GM18868 (cell line): ENCODE measurements at regions not wholly inside any gene's neighbourhood (a gene's known extent, or its start where the extent isn't known, plus 50 kb on each side); places are given as distances from the start of the nearest gene placed in this dataset.
"Not testable (repeated sequence)": the region's sequence is repeated elsewhere in the genome, so short reads cannot be mapped to it uniquely, and the experiment has no call there.

Experiments
- ATAC-seq: cut with Tn5 transposase; IDR thresholded peaks from one replicate; pipeline ENCODE4 v1.9.1; 2021; ENCODE audit warnings: mild to moderate bottlenecking, moderate library complexity; ENCODE audit not compliant: unreplicated experiment

DNA sequence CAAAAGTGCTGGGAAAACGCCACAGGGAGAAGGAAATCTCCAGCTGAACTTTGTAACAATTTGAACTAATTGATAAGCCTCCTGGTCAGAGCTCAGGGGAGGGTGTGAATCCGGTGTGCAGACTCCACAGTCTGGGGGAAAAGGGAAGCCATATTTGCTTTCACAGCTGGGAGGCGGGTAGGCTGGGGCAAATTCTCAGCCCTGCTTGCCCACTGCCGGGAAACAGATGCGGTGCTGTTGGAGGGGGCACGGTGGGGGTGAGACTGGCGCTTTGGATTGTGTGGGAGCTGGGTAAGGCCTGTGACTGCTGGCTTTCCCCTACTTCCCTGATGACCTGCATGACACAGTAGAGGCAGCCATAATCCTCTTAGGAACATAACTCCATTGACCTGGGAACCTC, 134.8 kb downstream of the ADCYAP1 start:
- no peak for ATAC-seq

GRCh38 chr18:1043039-1043438, 138.4 kb downstream of the ADCYAP1 start:
- ATAC-seq = not testable (repeated sequence)

GRCh38 chr18:1045658-1046057, 141.0 kb downstream of the ADCYAP1 start:
- ATAC-seq = no peak

GRCh38 chr18:1047406-1047805, 142.7 kb downstream of the ADCYAP1 start:
- no peak for ATAC-seq

DNA sequence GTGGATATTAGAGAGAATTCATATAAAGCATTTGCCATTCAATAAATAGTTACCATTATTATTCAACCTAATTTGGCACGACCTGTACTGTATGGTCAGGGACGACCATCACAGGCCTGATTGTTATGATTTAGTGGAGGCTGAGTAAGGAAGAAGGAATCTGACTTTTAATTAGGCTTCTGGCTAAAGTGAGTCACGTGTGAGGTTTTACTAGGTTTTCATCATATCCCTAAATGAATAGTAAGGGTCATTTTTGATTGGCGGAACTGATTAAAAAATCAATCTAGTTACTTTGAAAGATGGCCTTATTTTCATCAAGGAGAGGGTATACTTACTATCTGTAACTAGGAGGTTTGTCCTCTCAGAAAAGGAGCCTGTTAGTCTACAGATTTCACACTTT, 143.4 kb downstream of the ADCYAP1 start:
- no peak for ATAC-seq

DNA sequence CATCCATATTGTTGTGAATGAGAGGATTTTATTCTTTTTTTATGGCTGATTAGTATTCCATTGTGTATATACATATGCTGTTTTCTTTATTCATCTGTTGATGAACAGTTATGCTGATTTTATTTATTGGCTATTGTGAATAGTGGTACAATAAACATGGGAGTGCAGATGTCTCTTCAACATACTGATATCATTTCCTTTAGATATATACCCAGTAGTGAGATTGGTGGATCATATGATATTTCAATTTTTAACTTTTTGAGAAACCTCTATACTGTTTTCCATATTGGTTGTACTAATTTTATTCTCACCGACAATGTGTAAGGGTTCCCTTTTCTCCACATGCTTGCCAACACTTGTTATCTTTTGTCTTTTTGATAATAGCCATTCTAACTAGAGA, 144.5 kb downstream of the ADCYAP1 start:
- no peak for ATAC-seq

- no peak for ATAC-seq
Observed at GRCh38 chr18:1050012-1050657, 145.5 kb downstream of the ADCYAP1 start.

GRCh38 chr18:1052301-1052700, 147.6 kb downstream of the ADCYAP1 start:
- ATAC-seq = no peak

- no peak for ATAC-seq
Observed at GRCh38 chr18:1053331-1054315, 149.0 kb downstream of the ADCYAP1 start.

DNA sequence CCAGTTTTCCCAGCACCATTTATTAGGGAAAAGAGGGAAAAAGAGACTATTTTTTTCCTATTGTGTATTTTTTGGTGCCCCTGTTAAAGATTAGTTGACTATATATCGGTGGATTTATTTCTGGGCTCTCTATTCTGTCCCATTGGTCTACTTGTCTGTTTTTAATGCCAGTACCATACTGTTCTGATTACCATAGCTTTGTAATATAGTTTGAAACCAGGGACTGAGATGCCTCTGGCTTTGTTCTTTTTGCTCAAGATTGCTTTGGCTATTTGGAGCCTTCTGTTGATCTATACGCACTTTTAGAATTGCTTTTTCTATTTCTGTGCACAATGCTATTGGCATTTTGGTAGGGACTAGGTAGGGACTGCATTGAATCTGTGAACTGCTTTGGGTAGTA, 151.7 kb downstream of the ADCYAP1 start:
- no peak for ATAC-seq

DNA sequence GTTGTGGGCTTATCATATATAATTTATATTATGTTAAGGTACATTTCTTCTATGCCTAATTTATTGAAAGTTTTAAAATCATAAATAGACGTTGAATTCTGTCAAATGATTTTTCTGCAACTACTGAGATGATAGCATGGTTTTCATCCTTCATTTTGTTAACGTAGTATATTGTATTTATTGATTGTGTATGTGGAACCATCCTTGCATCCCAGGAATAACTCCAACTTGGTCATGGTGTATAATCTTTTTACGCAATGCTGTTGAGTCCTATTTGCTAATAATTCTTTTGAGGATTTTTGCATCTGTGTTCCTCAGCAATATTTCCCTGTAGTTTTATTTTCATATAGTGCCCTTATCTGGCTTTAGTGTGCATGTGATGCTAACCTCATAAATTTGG, 152.7 kb downstream of the ADCYAP1 start:
- ATAC-seq = no peak

DNA sequence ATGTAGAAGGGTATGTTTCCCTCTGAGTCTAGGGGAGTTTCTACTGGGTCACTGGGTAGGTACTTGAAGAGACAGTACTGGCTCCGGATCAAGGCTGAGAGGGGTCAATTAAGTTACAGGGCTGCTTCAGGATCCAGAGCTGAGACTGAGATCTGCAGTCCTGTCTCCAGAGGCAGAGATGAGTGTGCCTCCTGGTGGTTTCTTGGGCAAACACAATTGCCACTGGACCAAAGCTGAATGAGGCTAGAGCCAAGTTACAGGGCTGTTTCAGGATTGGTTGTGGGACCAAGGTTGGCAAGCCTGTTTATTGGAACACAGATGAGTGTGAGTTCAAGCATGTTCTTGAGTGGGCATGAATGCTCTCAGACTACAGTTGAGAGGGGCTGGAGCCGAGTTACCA, 157.9 kb downstream of the ADCYAP1 start:
- ATAC-seq = no peak

DNA sequence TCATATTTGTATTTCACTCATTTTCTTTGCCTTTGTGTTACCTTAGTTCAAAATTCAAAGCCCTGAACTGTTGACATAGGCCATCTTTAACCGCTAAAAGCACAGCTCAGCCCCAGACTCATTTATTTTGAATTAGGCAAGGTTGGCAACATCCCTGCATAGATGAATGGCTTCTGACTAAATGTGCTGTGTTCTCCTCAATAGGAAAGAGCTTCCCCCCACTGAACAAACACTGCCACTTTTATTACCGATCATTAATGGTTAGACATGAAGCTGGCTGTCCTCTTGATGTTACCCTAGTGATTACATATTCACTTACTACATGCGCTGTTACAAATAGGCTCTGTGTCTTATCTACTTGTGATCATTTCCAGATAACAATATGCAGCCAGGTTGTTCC, 170.7 kb downstream of the ADCYAP1 start:
- ATAC-seq = no peak

- ATAC-seq = no peak
Observed at GRCh38 chr18:1075876-1076275, 171.2 kb downstream of the ADCYAP1 start.

- ATAC-seq = no peak
Observed at GRCh38 chr18:1078301-1078700, 173.6 kb downstream of the ADCYAP1 start.

GRCh38 chr18:1083675-1084074, 179.0 kb downstream of the ADCYAP1 start:
- ATAC-seq = not testable (repeated sequence)

DNA sequence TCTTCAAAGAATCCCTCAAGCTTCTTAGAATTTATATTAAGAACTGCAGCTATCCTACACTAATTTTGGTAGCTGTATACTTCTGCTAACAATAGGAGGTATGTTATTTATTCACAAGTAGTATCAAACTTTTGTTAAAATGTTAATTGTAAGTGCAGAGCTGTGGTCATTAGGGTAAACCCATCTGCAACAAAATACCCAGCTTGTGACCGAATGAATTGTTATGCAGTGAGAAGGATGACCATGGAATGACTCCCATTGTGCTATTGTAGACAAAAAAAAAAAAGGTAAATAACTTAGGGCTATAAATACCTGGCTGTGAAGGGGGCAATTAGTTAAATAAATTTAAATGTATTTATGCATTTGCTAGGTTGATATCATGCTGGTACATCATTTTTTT, 186.1 kb downstream of the ADCYAP1 start:
- ATAC-seq = no peak

DNA sequence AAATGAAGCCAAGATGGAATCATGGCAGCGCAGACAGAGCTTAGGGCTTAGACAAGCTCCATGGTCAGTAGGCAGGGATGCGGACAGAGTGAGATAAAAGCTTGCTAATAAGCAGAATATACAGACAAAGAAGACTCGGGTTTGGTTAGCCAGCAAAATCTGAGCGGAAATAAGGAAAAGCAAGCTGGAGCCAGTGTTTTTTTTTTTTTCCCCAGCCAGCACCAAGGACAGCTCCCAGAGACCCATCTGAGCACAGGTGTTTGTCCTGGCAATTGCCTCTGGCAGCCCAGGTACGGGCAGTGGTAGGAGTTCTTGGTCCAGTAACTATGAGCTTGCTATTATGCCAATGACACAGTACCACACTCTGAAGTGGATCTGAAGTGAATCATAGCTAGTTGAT, 187.6 kb downstream of the ADCYAP1 start:
- no peak for ATAC-seq

DNA sequence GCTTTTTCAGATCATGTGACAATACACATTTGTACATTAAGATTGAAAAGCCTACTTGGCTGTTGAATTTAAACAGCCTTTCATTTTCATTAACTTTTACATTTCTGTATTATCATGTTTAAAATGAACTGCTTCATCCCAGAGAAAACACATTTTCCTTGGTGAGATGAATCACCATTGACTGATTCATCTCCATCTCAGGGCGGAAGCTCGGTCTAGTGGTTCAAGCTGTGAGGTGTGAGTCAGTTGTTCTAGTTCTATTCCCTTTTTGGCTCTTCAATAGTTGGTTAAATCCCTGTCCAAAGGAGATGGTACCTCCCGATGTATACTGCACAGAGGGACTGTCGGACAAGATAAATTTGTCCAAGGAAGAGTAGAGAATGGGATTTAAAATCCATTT, 189.7 kb downstream of the ADCYAP1 start:
- ATAC-seq = no peak

DNA sequence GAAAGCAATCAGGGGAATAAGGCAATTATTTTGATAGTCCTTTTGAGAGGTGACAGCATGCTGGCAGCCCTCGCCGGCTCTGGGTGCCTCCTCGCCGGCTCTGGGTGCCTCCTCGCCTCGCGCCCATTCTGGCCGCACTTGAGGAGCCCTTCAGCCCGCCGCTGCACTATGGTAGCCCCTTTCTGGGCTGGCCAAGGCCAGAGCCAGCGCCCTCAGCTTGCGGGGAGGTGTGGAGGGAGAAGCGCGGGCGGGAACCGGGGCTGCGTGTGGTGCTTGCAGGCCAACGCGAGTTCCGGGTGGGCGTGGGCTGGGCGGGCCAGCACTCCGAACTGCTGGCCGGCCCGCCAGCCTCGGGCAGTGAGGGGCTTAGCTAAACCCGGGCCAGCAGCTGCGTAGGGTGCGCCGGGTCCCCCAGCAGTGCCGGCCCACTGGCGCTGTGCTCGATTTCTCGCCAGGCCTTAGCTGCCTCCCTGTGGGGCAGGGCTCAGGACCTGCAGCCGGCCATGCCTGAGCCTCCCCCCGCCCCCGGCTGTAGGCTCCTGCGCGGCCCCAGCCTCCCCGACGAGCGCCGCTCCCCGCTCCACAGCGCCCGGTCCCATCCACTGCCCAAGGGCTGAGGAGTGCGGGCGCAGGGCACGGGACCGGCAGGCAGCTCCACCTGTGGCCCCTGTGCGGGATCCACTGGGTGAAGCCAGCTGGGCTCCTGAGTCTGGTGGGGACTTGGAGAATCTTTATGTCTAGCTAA, 193.5 kb downstream of the ADCYAP1 start:
- ATAC-seq = not testable (repeated sequence)

DNA sequence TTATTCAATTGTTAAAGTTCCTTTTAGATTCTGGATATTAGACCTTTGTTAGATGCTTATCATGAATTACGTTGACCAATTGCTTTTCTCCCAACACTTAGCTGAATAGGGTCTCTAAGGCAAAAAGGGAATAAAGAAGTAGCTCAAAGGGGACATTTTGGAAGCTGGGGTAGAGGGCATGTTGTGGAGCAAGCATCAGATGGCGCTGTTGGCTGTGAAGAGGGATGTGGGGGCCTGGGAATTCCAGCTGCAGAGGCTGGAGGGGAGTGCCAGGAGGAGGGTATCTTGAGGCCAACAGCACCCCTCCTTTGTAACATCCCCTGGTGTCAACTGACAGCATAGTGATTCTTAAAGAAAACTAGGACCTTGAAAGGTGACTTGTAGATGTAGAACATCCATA, 198.2 kb downstream of the ADCYAP1 start:
- ATAC-seq = no peak
